ENCODE measurements at regions not wholly inside any gene's neighbourhood (a gene's known extent, or its start where the extent isn't known, plus 50 kb on each side); places are given as distances from the start of the nearest gene placed in this dataset.

GRCh38 chr5:8870959-8871355 lies 674.9 kb downstream of the SEMA5A start:
- TF ChIP-seq SIN3A (IDR thresholded peaks at IDR 0.05; ENCODE audit: borderline replicate concordance, insufficient read depth, low read length): no peak
- no peak for TF ChIP-seq REST (IDR thresholded peaks at IDR 0.05; ENCODE audit: insufficient read depth in 1 of 2, low read depth in 2 of 2, low read length in 2 of 2)
- TF ChIP-seq POLR2AphosphoS5 (IDR thresholded peaks at IDR 0.05; ENCODE audit: low read depth, low read length): no peak
- no peak for TF ChIP-seq FOXP2 (optimal IDR thresholded peaks at IDR 0.05; ENCODE audit: borderline replicate concordance, extremely low read depth, extremely low read length, insufficient read depth)
- no peak for TF ChIP-seq TAF1 (IDR thresholded peaks at IDR 0.05; ENCODE audit: borderline replicate concordance, insufficient read depth, low read length)

- TF ChIP-seq FOXP2 (optimal IDR thresholded peaks at IDR 0.05; ENCODE audit: borderline replicate concordance, extremely low read depth, extremely low read length, insufficient read depth) (no peak), POLR2AphosphoS5 (IDR thresholded peaks at IDR 0.05; ENCODE audit: low read depth, low read length) (no peak)
These were observed 674.4 kb downstream of the SEMA5A start for GRCh38 chr5:8871446-8871845.

GRCh38 chr5:8875722-8876121 lies 670.2 kb downstream of the SEMA5A start:
- TF ChIP-seq REST (IDR thresholded peaks at IDR 0.05; ENCODE audit: insufficient read depth in 1 of 2, low read depth in 2 of 2, low read length in 2 of 2) (no peak), POLR2AphosphoS5 (IDR thresholded peaks at IDR 0.05; ENCODE audit: low read depth, low read length) (no peak), TAF1 (IDR thresholded peaks at IDR 0.05; ENCODE audit: borderline replicate concordance, insufficient read depth, low read length) (no peak), FOXP2 (optimal IDR thresholded peaks at IDR 0.05; ENCODE audit: borderline replicate concordance, extremely low read depth, extremely low read length, insufficient read depth) (no peak), SIN3A (IDR thresholded peaks at IDR 0.05; ENCODE audit: borderline replicate concordance, insufficient read depth, low read length) (no peak)

- TF ChIP-seq REST (IDR thresholded peaks at IDR 0.05; ENCODE audit: insufficient read depth in 1 of 2, low read depth in 2 of 2, low read length in 2 of 2) (no peak), FOXP2 (optimal IDR thresholded peaks at IDR 0.05; ENCODE audit: borderline replicate concordance, extremely low read depth, extremely low read length, insufficient read depth) (no peak), POLR2AphosphoS5 (IDR thresholded peaks at IDR 0.05; ENCODE audit: low read depth, low read length) (no peak), TAF1 (IDR thresholded peaks at IDR 0.05; ENCODE audit: borderline replicate concordance, insufficient read depth, low read length) (no peak), SIN3A (IDR thresholded peaks at IDR 0.05; ENCODE audit: borderline replicate concordance, insufficient read depth, low read length) (no peak)
These were observed 666.6 kb downstream of the SEMA5A start for GRCh38 chr5:8879248-8879647.

GRCh38 chr5:8884029-8884428 lies 661.8 kb downstream of the SEMA5A start:
- no peak for TF ChIP-seq REST (IDR thresholded peaks at IDR 0.05; ENCODE audit: insufficient read depth in 1 of 2, low read depth in 2 of 2, low read length in 2 of 2)
- no peak for TF ChIP-seq FOXP2 (optimal IDR thresholded peaks at IDR 0.05; ENCODE audit: borderline replicate concordance, extremely low read depth, extremely low read length, insufficient read depth)
- no peak for TF ChIP-seq SIN3A (IDR thresholded peaks at IDR 0.05; ENCODE audit: borderline replicate concordance, insufficient read depth, low read length)
- no peak for TF ChIP-seq TAF1 (IDR thresholded peaks at IDR 0.05; ENCODE audit: borderline replicate concordance, insufficient read depth, low read length)
- TF ChIP-seq POLR2AphosphoS5 (IDR thresholded peaks at IDR 0.05; ENCODE audit: low read depth, low read length): no peak

Data from PFSK-1 (cell line).